ENCODE measurements at regions not wholly inside any gene's neighbourhood (a gene's known extent, or its start where the extent isn't known, plus 50 kb on each side); places are given as distances from the start of the nearest gene placed in this dataset.

DNA sequence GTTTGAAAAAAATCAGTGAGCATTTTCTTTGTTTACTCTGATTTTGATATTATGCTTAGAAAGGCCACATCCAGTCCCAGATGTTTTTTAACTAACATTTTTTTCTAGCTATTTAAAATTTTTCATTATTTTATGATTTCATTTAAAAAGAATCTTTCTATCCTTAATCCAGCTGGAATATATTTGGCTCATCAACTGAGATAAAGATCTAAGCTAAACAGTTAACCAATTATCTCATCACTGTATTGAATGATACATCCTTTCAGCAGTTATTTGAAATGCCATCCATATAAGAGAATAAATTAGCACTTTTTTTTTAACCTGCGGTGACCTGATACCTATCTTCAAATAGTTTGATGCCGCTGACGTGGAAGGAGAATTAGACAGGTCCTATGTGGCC, 245.5 kb upstream of the COPS8 start:
- Histone ChIP-seq H2AFZ (ENCODE audit: low read length) (no peak overlapping the region), H3K27ac (ENCODE audit: insufficient read depth, low read length) (no peak overlapping the region), H3K79me2 (ENCODE audit: control insufficient read depth, insufficient read depth, low read length) (no peaks in the 10 kb centered on the region), H3K4me2 (ENCODE audit: extremely low read depth, insufficient read depth, low read length) (no peak overlapping the region), H4K20me1 (ENCODE audit: control insufficient read depth, extremely low read depth, insufficient read depth, low read length) (no peaks in the 10 kb centered on the region), H3K9ac (ENCODE audit: insufficient read depth, low read length) (no peak overlapping the region), H3K36me3 (ENCODE audit: control insufficient read depth, insufficient read depth, low read length) (no peaks in the 10 kb centered on the region), H3K4me3 (replicated peaks in 1 of 4; ENCODE audit: control extremely low read depth in 1 of 4, insufficient read depth in 1 of 4, low read depth in 3 of 4, low read length in 4 of 4) (no peak overlapping the region), H3K27me3 (ENCODE audit: control insufficient read depth, insufficient read depth, low read length) (peaks cover 3% of the 10 kb centered on the region), H3K9me3 (ENCODE audit: control insufficient read depth, insufficient read depth, low read depth, low read length) (no peaks in the 10 kb centered on the region), H3K4me1 (ENCODE audit: control insufficient read depth, extremely low read depth, insufficient read depth, low read length) (no peaks in the 10 kb centered on the region)
- TF ChIP-seq CTCF (conservative IDR thresholded peaks at IDR 0.05 in 1 of 2, IDR thresholded peaks at IDR 0.05 in 1 of 2; ENCODE audit: low read depth in 1 of 2, low read length in 2 of 2) (no peak), EZH2 (IDR thresholded peaks at IDR 0.05; ENCODE audit: low read length, missing control alignments) (no peak)
- no peak for DNase-seq (ENCODE audit: low read depth in 2 of 2)

- Histone ChIP-seq H3K4me3 (replicated peaks in 1 of 4; ENCODE audit: control extremely low read depth in 1 of 4, insufficient read depth in 1 of 4, low read depth in 3 of 4, low read length in 4 of 4) (no peak overlapping the region), H3K27me3 (ENCODE audit: control insufficient read depth, insufficient read depth, low read length) (peaks cover 3% of the 10 kb centered on the region), H3K4me1 (ENCODE audit: control insufficient read depth, extremely low read depth, insufficient read depth, low read length) (no peaks in the 10 kb centered on the region), H3K79me2 (ENCODE audit: control insufficient read depth, insufficient read depth, low read length) (no peaks in the 10 kb centered on the region), H2AFZ (ENCODE audit: low read length) (no peak overlapping the region), H3K4me2 (ENCODE audit: extremely low read depth, insufficient read depth, low read length) (no peak overlapping the region), H3K27ac (ENCODE audit: insufficient read depth, low read length) (no peak overlapping the region), H3K9ac (ENCODE audit: insufficient read depth, low read length) (no peak overlapping the region), H3K36me3 (ENCODE audit: control insufficient read depth, insufficient read depth, low read length) (no peaks in the 10 kb centered on the region), H3K9me3 (ENCODE audit: control insufficient read depth, insufficient read depth, low read depth, low read length) (no peaks in the 10 kb centered on the region), H4K20me1 (ENCODE audit: control insufficient read depth, extremely low read depth, insufficient read depth, low read length) (no peaks in the 10 kb centered on the region)
- no peak for DNase-seq (ENCODE audit: low read depth in 2 of 2)
- TF ChIP-seq EZH2 (IDR thresholded peaks at IDR 0.05; ENCODE audit: low read length, missing control alignments): no peak
- TF ChIP-seq CTCF (conservative IDR thresholded peaks at IDR 0.05 in 1 of 2, IDR thresholded peaks at IDR 0.05 in 1 of 2; ENCODE audit: low read depth in 1 of 2, low read length in 2 of 2): no peak
Measured at GRCh38 chr2:236840857-236841256, 244.8 kb upstream of the COPS8 start.

- no peak overlapping the region for H3K27ac ChIP-seq (ENCODE audit: insufficient read depth, low read length)
- H4K20me1 ChIP-seq (ENCODE audit: control insufficient read depth, extremely low read depth, insufficient read depth, low read length): no peaks in the 10 kb centered on the region
- H3K27me3 ChIP-seq (ENCODE audit: control insufficient read depth, insufficient read depth, low read length): peaks cover 3% of the 10 kb centered on the region
- no peaks in the 10 kb centered on the region for H3K79me2 ChIP-seq (ENCODE audit: control insufficient read depth, insufficient read depth, low read length)
- no peaks in the 10 kb centered on the region for H3K9me3 ChIP-seq (ENCODE audit: control insufficient read depth, insufficient read depth, low read depth, low read length)
- H3K4me3 ChIP-seq (replicated peaks in 1 of 4; ENCODE audit: control extremely low read depth in 1 of 4, insufficient read depth in 1 of 4, low read depth in 3 of 4, low read length in 4 of 4): no peak overlapping the region
- H3K9ac ChIP-seq (ENCODE audit: insufficient read depth, low read length): no peak overlapping the region
- no peaks in the 10 kb centered on the region for H3K4me1 ChIP-seq (ENCODE audit: control insufficient read depth, extremely low read depth, insufficient read depth, low read length)
- no peak for DNase-seq (ENCODE audit: low read depth in 2 of 2)
- no peak overlapping the region for H3K4me2 ChIP-seq (ENCODE audit: extremely low read depth, insufficient read depth, low read length)
- no peak for TF ChIP-seq EZH2 (IDR thresholded peaks at IDR 0.05; ENCODE audit: low read length, missing control alignments)
- no peak for TF ChIP-seq CTCF (conservative IDR thresholded peaks at IDR 0.05 in 1 of 2, IDR thresholded peaks at IDR 0.05 in 1 of 2; ENCODE audit: low read depth in 1 of 2, low read length in 2 of 2)
- H2AFZ ChIP-seq (ENCODE audit: low read length): no peak overlapping the region
- H3K36me3 ChIP-seq (ENCODE audit: control insufficient read depth, insufficient read depth, low read length): no peaks in the 10 kb centered on the region
Measured at GRCh38 chr2:236841389-236841788, 244.3 kb upstream of the COPS8 start.

Measured in fibroblast of lung (primary cell).